ENCODE measurements at regions not wholly inside any gene's neighbourhood (a gene's known extent, or its start where the extent isn't known, plus 50 kb on each side); places are given as distances from the start of the nearest gene placed in this dataset.

DNA sequence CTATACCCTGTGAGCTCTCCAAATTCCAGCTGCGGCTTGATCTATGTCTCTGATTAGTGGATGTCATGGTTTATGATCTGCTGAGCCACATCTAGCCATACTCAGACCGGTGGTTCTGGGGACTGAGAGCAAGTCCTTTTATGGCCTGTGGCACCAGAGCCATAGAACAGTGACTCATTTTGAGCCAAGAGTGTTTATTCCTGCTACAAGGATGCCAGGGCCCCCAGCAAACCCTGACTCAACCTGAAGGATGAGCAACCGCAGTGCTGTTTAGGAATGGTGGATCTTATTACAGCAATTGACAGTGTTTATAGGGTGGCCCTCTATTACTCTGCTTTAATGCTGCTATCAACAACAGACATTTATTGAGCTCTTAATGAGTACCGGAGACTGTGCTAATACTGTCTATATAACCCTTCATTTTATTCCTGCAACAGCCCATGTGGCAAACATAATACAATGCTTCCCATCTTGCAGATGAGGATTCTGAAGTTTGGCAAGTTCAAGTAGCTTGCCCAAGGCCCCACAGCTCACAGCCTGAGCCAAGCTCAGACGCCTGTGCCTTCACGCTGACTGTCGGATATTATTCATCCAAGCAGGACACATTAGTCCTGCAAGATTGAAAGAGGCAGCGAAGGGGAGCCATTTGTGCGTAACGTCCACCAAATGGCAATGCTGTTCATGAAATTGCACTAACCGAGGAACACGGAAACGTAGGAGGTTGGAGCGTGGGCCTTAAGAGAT, 273.6 kb upstream of the PWP1 start:
- TF ChIP-seq, protein P1, sequence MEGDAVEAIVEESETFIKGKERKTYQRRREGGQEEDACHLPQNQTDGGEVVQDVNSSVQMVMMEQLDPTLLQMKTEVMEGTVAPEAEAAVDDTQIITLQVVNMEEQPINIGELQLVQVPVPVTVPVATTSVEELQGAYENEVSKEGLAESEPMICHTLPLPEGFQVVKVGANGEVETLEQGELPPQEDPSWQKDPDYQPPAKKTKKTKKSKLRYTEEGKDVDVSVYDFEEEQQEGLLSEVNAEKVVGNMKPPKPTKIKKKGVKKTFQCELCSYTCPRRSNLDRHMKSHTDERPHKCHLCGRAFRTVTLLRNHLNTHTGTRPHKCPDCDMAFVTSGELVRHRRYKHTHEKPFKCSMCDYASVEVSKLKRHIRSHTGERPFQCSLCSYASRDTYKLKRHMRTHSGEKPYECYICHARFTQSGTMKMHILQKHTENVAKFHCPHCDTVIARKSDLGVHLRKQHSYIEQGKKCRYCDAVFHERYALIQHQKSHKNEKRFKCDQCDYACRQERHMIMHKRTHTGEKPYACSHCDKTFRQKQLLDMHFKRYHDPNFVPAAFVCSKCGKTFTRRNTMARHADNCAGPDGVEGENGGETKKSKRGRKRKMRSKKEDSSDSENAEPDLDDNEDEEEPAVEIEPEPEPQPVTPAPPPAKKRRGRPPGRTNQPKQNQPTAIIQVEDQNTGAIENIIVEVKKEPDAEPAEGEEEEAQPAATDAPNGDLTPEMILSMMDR (IDR thresholded peaks at IDR 0.05; ENCODE audit: insufficient read depth, low read length) = no peak
- TF ChIP-seq, protein P2, sequence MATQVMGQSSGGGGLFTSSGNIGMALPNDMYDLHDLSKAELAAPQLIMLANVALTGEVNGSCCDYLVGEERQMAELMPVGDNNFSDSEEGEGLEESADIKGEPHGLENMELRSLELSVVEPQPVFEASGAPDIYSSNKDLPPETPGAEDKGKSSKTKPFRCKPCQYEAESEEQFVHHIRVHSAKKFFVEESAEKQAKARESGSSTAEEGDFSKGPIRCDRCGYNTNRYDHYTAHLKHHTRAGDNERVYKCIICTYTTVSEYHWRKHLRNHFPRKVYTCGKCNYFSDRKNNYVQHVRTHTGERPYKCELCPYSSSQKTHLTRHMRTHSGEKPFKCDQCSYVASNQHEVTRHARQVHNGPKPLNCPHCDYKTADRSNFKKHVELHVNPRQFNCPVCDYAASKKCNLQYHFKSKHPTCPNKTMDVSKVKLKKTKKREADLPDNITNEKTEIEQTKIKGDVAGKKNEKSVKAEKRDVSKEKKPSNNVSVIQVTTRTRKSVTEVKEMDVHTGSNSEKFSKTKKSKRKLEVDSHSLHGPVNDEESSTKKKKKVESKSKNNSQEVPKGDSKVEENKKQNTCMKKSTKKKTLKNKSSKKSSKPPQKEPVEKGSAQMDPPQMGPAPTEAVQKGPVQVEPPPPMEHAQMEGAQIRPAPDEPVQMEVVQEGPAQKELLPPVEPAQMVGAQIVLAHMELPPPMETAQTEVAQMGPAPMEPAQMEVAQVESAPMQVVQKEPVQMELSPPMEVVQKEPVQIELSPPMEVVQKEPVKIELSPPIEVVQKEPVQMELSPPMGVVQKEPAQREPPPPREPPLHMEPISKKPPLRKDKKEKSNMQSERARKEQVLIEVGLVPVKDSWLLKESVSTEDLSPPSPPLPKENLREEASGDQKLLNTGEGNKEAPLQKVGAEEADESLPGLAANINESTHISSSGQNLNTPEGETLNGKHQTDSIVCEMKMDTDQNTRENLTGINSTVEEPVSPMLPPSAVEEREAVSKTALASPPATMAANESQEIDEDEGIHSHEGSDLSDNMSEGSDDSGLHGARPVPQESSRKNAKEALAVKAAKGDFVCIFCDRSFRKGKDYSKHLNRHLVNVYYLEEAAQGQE (IDR thresholded peaks at IDR 0.05; ENCODE audit: insufficient replicate concordance, low read depth) = no peak
- no peak for TF ChIP-seq POLR2AphosphoS5 (IDR thresholded peaks at IDR 0.05; ENCODE audit: low read depth)
- TF ChIP-seq SPI1 (IDR thresholded peaks at IDR 0.05; ENCODE audit: borderline replicate concordance, low read depth) = no peak
- no peak for TF ChIP-seq GABPA (IDR thresholded peaks at IDR 0.05; ENCODE audit: low read depth)

Data from HL-60 (cell line).